HepG2 (cell line): ENCODE measurements at regions not wholly inside any gene's neighbourhood (a gene's known extent, or its start where the extent isn't known, plus 50 kb on each side); places are given as distances from the start of the nearest gene placed in this dataset.

Experiments used
- CENPBD1 ChIP-seq: sonication (generic); formaldehyde crosslinking; IDR thresholded peaks from 2 replicates; pipeline ENCODE4 v1.8.0; 2022; ENCODE audit warnings: missing genetic modification reagents, low read depth, mild to moderate bottlenecking, borderline replicate concordance
- GATAD2A ChIP-seq: IDR thresholded peaks from 2 replicates; pipeline ENCODE4 v1.6.1; 2016
- HMGXB4 ChIP-seq, 2 experiments: sonication (generic) in 1 of 2; formaldehyde crosslinking in 1 of 2; IDR thresholded peaks; 2 replicates each; pipeline versions ENCODE4 v1.4.0 to v1.6.1; 2018 to 2020; ENCODE audit warnings: missing genetic modification reagents in 2 of 2, borderline replicate concordance in 1 of 2, low read depth in 1 of 2, mild to moderate bottlenecking in 1 of 2, missing biosample characterization in 1 of 2
- HOXA3 ChIP-seq: sonication (generic); formaldehyde crosslinking; IDR thresholded peaks from 2 replicates; pipeline ENCODE4 v1.5.0; 2020; ENCODE audit warnings: missing genetic modification reagents
- MYNN ChIP-seq: sonication (generic); formaldehyde crosslinking; IDR thresholded peaks from 2 replicates; pipeline ENCODE4 v1.4.0; 2020; ENCODE audit warnings: mild to moderate bottlenecking, low read depth, missing genetic modification reagents
- POLR2A ChIP-seq, 2 experiments: IDR thresholded peaks; 2 replicates each; pipeline ENCODE4 v1.6.1; 2011; ENCODE audit warnings: low read depth in 2 of 2, low read length in 2 of 2, mild to moderate bottlenecking in 1 of 2, moderate library complexity in 1 of 2; ENCODE audit not compliant: insufficient read depth in 1 of 2
- REPIN1 ChIP-seq: sonication (generic); formaldehyde crosslinking; IDR thresholded peaks from 2 replicates; pipeline ENCODE4 v1.8.0; 2022; ENCODE audit warnings: missing genetic modification reagents, low read depth, mild to moderate bottlenecking, borderline replicate concordance
- TBX2 ChIP-seq: sonication (generic); formaldehyde crosslinking; IDR thresholded peaks from 2 replicates; pipeline ENCODE4 v1.5.0; 2020; ENCODE audit warnings: missing genetic modification reagents, mild to moderate bottlenecking, borderline replicate concordance
- TCF7L2 ChIP-seq: IDR thresholded peaks from 2 replicates; pipeline ENCODE4 v1.6.1; 2011; ENCODE audit warnings: mild to moderate bottlenecking, low read depth, low read length, moderate library complexity
- TMF1 ChIP-seq: sonication (generic); formaldehyde crosslinking; IDR thresholded peaks from 2 replicates; pipeline ENCODE4 v1.8.1; 2022; ENCODE audit warnings: low read depth, missing genetic modification reagents
- ZFP37 ChIP-seq: sonication (generic); formaldehyde crosslinking; IDR thresholded peaks from 2 replicates; pipeline ENCODE4 v1.4.0; 2020; ENCODE audit warnings: missing genetic modification reagents, borderline replicate concordance
- ZMYM4 ChIP-seq: sonication (generic); formaldehyde crosslinking; IDR thresholded peaks from 2 replicates; pipeline ENCODE4 v1.8.1; 2023; ENCODE audit warnings: mild to moderate bottlenecking, missing genetic modification reagents
- ZNF446 ChIP-seq: sonication (generic); formaldehyde crosslinking; IDR thresholded peaks from 2 replicates; pipeline ENCODE4 v1.5.0; 2020; ENCODE audit warnings: mild to moderate bottlenecking, missing genetic modification reagents
- ZNF562 ChIP-seq: sonication (generic); formaldehyde crosslinking; IDR thresholded peaks from 2 replicates; pipeline ENCODE4 v1.8.0; 2022; ENCODE audit warnings: missing genetic modification reagents, borderline replicate concordance
- ZNF563 ChIP-seq: sonication (generic); formaldehyde crosslinking; IDR thresholded peaks from 2 replicates; pipeline ENCODE4 v1.8.0; 2022; ENCODE audit warnings: mild to moderate bottlenecking, moderate library complexity, missing genetic modification reagents
- ZNF580 ChIP-seq: IDR thresholded peaks from 2 replicates; pipeline ENCODE4 v1.6.1; 2016; ENCODE audit warnings: low read depth, borderline replicate concordance
- ZNF720 ChIP-seq: sonication (generic); formaldehyde crosslinking; IDR thresholded peaks from 2 replicates; pipeline ENCODE4 v1.4.0; 2020; ENCODE audit warnings: missing genetic modification reagents
- ZSCAN29 ChIP-seq: sonication (generic); formaldehyde crosslinking; conservative IDR thresholded peaks from 2 replicates; pipeline ENCODE4 v1.4.0; 2020; ENCODE audit warnings: mild to moderate bottlenecking, missing genetic modification reagents
- TF ChIP-seq, protein P1 (sequence below): sonication (generic); formaldehyde crosslinking; conservative IDR thresholded peaks from 2 replicates; pipeline ENCODE4 v1.4.0; 2020; ENCODE audit warnings: missing genetic modification reagents
- TF ChIP-seq, protein P2 (sequence below): IDR thresholded peaks from 2 replicates; pipeline ENCODE4 v1.6.1; 2016
- TF ChIP-seq, protein P3 (sequence below): sonication (generic); formaldehyde crosslinking; IDR thresholded peaks from 2 replicates; pipeline ENCODE4 v1.4.0; 2020; ENCODE audit warnings: mild to moderate bottlenecking, missing genetic modification reagents
- TF ChIP-seq, protein P4 (sequence below): sonication (generic); formaldehyde crosslinking; IDR thresholded peaks from 2 replicates; pipeline ENCODE4 v1.9.0; 2021; ENCODE audit warnings: missing genetic modification reagents, borderline replicate concordance

DNA sequence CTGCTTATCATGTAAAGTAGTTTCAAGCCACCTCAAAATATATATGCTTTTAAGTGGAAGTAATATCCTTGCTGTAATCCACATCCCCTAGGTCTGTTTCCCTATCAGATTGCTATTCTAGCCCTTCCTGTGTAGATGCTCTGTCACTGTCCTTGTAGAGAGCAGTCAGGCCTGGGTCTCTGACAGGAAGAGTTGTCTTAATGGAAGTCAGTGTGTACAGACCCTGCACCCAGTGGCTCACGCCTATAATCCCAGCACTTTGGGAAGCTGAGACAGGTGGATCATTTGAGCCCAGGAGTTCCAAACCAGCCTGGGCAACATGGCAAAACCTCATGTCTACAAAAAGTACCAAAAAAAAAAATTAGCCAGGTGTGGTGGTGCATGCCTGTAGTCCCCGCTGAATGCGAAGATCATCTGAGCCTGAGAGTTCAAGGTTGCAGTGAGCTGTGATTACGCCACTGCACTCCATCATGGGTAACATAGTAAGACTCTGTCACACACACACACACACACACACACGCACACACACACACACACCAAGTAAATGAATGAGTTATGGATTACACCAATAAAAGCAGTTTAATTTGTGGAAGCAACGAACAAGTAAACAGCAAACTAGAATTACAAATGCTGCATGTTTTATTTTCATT lies 70.2 kb upstream of the DSC1 start (continued):
- no peak for TF ChIP-seq CENPBD1
- TF ChIP-seq, protein P1, sequence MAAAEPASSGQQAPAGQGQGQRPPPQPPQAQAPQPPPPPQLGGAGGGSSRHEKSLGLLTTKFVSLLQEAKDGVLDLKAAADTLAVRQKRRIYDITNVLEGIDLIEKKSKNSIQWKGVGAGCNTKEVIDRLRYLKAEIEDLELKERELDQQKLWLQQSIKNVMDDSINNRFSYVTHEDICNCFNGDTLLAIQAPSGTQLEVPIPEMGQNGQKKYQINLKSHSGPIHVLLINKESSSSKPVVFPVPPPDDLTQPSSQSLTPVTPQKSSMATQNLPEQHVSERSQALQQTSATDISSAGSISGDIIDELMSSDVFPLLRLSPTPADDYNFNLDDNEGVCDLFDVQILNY, result no peak
- TF ChIP-seq, protein P2, sequence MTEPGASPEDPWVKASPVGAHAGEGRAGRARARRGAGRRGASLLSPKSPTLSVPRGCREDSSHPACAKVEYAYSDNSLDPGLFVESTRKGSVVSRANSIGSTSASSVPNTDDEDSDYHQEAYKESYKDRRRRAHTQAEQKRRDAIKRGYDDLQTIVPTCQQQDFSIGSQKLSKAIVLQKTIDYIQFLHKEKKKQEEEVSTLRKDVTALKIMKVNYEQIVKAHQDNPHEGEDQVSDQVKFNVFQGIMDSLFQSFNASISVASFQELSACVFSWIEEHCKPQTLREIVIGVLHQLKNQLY (CRISPR knock-in tag), result no peak
- peak; percentile 43; the same call in 1 of the 2 replicates for TF ChIP-seq REPIN1 (CRISPR knock-in tag)
- peak; percentile 53 for TF ChIP-seq HOXA3 (CRISPR knock-in tag)
- no peak for TF ChIP-seq ZNF446 (CRISPR knock-in tag)
- TF ChIP-seq GATAD2A, result peak; percentile 71
- TF ChIP-seq ZNF562 (CRISPR knock-in tag), result no peak
- TF ChIP-seq ZFP37, result no peak
- TF ChIP-seq, protein P3, sequence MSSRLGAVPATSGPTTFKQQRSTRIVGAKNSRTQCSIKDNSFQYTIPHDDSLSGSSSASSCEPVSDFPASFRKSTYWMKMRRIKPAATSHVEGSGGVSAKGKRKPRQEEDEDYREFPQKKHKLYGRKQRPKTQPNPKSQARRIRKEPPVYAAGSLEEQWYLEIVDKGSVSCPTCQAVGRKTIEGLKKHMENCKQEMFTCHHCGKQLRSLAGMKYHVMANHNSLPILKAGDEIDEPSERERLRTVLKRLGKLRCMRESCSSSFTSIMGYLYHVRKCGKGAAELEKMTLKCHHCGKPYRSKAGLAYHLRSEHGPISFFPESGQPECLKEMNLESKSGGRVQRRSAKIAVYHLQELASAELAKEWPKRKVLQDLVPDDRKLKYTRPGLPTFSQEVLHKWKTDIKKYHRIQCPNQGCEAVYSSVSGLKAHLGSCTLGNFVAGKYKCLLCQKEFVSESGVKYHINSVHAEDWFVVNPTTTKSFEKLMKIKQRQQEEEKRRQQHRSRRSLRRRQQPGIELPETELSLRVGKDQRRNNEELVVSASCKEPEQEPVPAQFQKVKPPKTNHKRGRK, result no peak
- peak; percentile 55; the same call in 1 of the 2 replicates for TF ChIP-seq TBX2 (CRISPR knock-in tag)
- no peak for TF ChIP-seq ZNF563 (CRISPR knock-in tag)
- peak; percentile 76 for TF ChIP-seq ZMYM4
- TF ChIP-seq ZNF580 (CRISPR knock-in tag), result no peak
- TF ChIP-seq, protein P4, sequence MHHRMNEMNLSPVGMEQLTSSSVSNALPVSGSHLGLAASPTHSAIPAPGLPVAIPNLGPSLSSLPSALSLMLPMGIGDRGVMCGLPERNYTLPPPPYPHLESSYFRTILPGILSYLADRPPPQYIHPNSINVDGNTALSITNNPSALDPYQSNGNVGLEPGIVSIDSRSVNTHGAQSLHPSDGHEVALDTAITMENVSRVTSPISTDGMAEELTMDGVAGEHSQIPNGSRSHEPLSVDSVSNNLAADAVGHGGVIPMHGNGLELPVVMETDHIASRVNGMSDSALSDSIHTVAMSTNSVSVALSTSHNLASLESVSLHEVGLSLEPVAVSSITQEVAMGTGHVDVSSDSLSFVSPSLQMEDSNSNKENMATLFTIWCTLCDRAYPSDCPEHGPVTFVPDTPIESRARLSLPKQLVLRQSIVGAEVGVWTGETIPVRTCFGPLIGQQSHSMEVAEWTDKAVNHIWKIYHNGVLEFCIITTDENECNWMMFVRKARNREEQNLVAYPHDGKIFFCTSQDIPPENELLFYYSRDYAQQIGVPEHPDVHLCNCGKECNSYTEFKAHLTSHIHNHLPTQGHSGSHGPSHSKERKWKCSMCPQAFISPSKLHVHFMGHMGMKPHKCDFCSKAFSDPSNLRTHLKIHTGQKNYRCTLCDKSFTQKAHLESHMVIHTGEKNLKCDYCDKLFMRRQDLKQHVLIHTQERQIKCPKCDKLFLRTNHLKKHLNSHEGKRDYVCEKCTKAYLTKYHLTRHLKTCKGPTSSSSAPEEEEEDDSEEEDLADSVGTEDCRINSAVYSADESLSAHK (CRISPR knock-in tag), result no peak
- TF ChIP-seq TMF1 (CRISPR knock-in tag), result no peak
- TF ChIP-seq POLR2A (IDR thresholded peaks at IDR 0.05; ENCODE audit: insufficient read depth in 1 of 2, low read depth in 2 of 2, low read length in 2 of 2), result no peak
- 0 out of 2 replicates have a peak, but pooled peaks have one; percentile 21 for TF ChIP-seq ZSCAN29 (CRISPR knock-in tag)
- no peak for TF ChIP-seq TCF7L2
- TF ChIP-seq MYNN (CRISPR knock-in tag), result no peak
- TF ChIP-seq ZNF720, result no peak
- TF ChIP-seq HMGXB4 (CRISPR knock-in tag; IDR thresholded peaks at IDR 0.05; ENCODE audit: borderline replicate concordance in 1 of 2, low read depth in 1 of 2), result no peak; a peak in 1 of 4 replicates
